Progenitor cell of endocrine pancreas (in vitro differentiated cells): ENCODE measurements at regions not wholly inside any gene's neighbourhood (a gene's known extent, or its start where the extent isn't known, plus 50 kb on each side); places are given as distances from the start of the nearest gene placed in this dataset.
"Not testable (repeated sequence)": the region's sequence is repeated elsewhere in the genome, so short reads cannot be mapped to it uniquely, and the experiment has no call there.

Experiments used
- DNase-seq: peaks from one replicate; pipeline ENCODE4 v3.0.0; 2021; ENCODE audit warnings: low spot score; ENCODE audit not compliant: unreplicated experiment
- H3K27ac Mint-ChIP-seq: 2 replicates; pipeline ENCODE4 v1.8.0; 2021; ENCODE audit warnings: mild to moderate bottlenecking, moderate library complexity, mixed read lengths
- H3K27me3 Mint-ChIP-seq: 2 replicates; pipeline ENCODE4 v1.8.0; 2021; ENCODE audit warnings: mixed read lengths
- H3K36me3 Mint-ChIP-seq: 2 replicates; pipeline ENCODE4 v1.8.0; 2022; ENCODE audit warnings: mixed read lengths; ENCODE audit not compliant: insufficient read depth
- H3K4me1 Mint-ChIP-seq: 2 replicates; pipeline ENCODE4 v1.8.0; 2021; ENCODE audit warnings: low read depth, mixed read lengths
- H3K4me3 Mint-ChIP-seq: 2 replicates; pipeline ENCODE4 v1.8.0; 2021; ENCODE audit warnings: low read depth, mild to moderate bottlenecking, moderate library complexity, mixed read lengths
- H3K9me3 Mint-ChIP-seq: 2 replicates; pipeline ENCODE4 v1.8.0; 2021; ENCODE audit warnings: low read depth, mixed read lengths
- TF ChIP-seq, protein P1 (sequence below): fragments of 200-600 bp; sonication (generic); IDR thresholded peaks from one replicate; pipeline ENCODE4 v1.5.0; 2021; ENCODE audit warnings: antibody characterized with exemption, mild to moderate bottlenecking; ENCODE audit not compliant: unreplicated experiment

DNA sequence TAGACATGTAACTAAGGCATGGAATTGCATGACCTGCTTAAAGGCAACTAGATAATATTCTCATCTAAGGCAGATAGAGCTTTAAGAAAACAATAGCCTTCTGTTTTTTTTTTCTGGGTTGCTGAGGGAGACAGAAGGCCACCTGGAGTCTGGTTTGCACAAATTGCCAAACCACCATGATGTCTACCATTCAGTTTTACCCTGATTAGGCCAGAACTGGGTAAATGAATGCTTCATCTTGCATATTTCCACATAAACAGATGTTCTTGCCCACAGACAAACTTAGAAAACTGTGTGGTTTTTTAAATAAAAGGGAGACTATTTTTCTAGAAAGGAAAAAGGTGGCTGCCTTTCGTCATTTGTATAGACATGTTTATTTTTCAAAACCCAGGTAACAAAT, 278.7 kb upstream of the PRICKLE1 start:
- H3K4me1 Mint-ChIP-seq: peaks cover 3% of the 10 kb centered on the region
- TF ChIP-seq, protein P1, sequence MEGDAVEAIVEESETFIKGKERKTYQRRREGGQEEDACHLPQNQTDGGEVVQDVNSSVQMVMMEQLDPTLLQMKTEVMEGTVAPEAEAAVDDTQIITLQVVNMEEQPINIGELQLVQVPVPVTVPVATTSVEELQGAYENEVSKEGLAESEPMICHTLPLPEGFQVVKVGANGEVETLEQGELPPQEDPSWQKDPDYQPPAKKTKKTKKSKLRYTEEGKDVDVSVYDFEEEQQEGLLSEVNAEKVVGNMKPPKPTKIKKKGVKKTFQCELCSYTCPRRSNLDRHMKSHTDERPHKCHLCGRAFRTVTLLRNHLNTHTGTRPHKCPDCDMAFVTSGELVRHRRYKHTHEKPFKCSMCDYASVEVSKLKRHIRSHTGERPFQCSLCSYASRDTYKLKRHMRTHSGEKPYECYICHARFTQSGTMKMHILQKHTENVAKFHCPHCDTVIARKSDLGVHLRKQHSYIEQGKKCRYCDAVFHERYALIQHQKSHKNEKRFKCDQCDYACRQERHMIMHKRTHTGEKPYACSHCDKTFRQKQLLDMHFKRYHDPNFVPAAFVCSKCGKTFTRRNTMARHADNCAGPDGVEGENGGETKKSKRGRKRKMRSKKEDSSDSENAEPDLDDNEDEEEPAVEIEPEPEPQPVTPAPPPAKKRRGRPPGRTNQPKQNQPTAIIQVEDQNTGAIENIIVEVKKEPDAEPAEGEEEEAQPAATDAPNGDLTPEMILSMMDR: no peak
- H3K4me3 Mint-ChIP-seq: no peak overlapping the region
- H3K27ac Mint-ChIP-seq: no peak overlapping the region
- peaks cover 3% of the 10 kb centered on the region for H3K9me3 Mint-ChIP-seq
- DNase-seq: no peak
- no peaks in the 10 kb centered on the region for H3K36me3 Mint-ChIP-seq
- H3K27me3 Mint-ChIP-seq: no peaks in the 10 kb centered on the region

DNA sequence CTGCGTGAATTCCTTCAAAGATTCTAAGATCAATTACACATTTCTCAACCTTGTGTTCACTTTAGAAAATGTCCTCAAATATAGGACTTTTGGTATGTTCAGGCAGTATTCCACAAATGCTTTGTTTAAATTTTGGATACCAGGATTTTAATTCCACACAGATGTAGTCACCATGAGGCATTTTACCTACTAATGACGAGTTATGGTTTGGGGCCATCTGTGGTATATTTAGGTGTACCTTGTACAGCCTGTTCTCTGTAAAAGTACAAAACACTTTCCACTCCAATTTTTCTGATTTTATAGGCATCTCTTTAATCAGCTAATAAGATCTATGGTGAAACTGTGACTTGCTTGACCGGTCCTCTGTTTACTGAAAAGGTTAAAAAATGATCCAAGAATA, 275.7 kb upstream of the PRICKLE1 start:
- H3K27me3 Mint-ChIP-seq: no peaks in the 10 kb centered on the region
- DNase-seq: no peak
- H3K4me3 Mint-ChIP-seq: no peak overlapping the region
- H3K36me3 Mint-ChIP-seq: no peaks in the 10 kb centered on the region
- H3K4me1 Mint-ChIP-seq: peaks cover 5% of the 10 kb centered on the region
- TF ChIP-seq, protein P1: no peak
- H3K27ac Mint-ChIP-seq: no peak overlapping the region
- H3K9me3 Mint-ChIP-seq: peaks cover 3% of the 10 kb centered on the region

DNA sequence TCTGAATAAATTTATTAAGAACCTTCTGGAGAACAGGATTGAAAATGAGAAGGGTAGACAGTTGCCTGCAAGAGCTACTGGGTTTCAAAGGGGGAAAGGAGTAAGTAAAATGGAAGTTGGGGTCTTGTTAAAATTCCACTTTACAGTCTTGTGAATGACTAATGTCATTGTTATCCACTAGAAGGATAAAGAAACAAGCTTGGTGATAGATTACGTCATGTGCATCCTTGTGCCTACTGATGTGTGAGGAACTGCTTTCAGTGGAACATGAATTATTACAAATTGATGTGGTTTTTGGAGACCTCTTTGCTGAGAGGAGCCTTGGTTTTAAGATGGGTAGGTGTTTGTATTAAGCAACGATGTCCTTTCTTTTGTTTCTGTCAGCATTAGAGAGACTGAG, 272.5 kb upstream of the PRICKLE1 start:
- Mint-ChIP-seq H3K27me3 (no peaks in the 10 kb centered on the region), H3K36me3 (no peaks in the 10 kb centered on the region), H3K9me3 (peaks cover 3% of the 10 kb centered on the region), H3K4me3 (no peak overlapping the region), H3K4me1 (peaks cover 2% of the 10 kb centered on the region), H3K27ac (no peak overlapping the region)
- no peak for DNase-seq
- TF ChIP-seq, protein P1: no peak

DNA sequence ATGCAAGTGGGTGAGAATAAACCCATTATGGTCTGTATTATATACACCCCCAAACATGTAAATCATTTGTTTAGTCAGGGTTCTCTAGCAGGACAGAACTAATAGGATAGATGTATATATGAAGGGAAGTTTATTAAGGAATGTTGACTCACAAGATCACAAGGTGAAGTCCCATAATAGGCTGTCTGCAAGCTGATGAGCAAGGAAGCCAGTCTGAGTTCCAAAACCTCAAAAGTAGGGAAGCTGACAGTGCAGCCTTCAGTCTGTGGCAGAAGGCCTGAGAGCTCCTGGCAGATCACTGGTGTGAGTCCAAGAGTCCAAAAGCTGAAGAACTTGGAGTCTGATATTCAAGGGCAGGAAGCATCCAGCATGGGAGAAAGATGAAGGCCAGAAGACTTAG, 270.8 kb upstream of the PRICKLE1 start:
- DNase-seq, H3K36me3 Mint-ChIP-seq, H3K27me3 Mint-ChIP-seq, H3K9me3 Mint-ChIP-seq, H3K27ac Mint-ChIP-seq, H3K4me1 Mint-ChIP-seq, H3K4me3 Mint-ChIP-seq: not testable (repeated sequence)

DNA sequence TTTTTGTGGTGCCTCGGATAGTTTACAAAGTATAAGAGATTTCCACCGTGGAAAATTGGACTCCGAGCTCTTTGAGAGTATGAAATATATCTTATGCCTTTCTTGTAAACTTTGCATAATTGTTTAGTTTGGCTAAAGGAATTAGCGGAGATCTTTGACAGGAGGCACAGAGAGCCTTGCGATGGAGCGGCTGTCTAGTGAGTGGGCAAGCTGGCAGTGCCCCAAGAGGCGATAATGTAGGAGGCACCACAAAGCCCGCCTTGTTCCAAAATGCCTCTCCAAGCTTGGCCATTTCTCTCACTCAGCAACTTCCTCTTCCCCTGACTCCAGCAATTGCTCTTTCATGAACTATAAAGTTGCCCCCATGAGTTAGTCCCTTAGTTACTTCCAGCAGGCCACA, 270.1 kb upstream of the PRICKLE1 start:
- Mint-ChIP-seq H3K4me1 (peaks cover 8% of the 10 kb centered on the region), H3K36me3 (no peaks in the 10 kb centered on the region), H3K9me3 (no peaks in the 10 kb centered on the region), H3K4me3 (no peak overlapping the region), H3K27me3 (no peaks in the 10 kb centered on the region), H3K27ac (no peak overlapping the region)
- no peak for DNase-seq
- TF ChIP-seq, protein P1: no peak

DNA sequence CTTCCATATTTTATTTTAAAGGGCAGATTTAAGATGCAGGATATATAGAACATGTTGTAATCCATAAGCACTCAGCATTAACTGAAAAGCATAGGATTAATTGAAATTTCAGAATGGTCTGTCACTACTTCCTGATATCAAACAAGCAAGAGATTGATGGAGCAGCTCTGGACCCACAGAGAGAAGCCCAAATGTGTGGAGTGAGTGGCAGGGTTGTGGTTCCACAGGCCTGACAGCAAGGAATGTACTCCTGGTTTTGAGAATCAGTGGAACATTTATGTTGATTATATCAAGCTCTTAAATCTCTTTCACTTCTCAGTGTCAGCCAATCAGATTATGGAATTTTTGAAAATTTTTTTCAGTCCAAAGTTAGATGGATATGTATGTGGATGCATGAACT, 267.6 kb upstream of the PRICKLE1 start:
- Mint-ChIP-seq H3K4me3 (no peak overlapping the region), H3K27me3 (no peaks in the 10 kb centered on the region), H3K27ac (no peak overlapping the region), H3K9me3 (peaks cover 3% of the 10 kb centered on the region), H3K36me3 (no peaks in the 10 kb centered on the region), H3K4me1 (peaks cover 7% of the 10 kb centered on the region)
- DNase-seq: no peak
- TF ChIP-seq, protein P1: no peak
